Astrocyte (in vitro differentiated cells and primary cell): ENCODE measurements at regions not wholly inside any gene's neighbourhood (a gene's known extent, or its start where the extent isn't known, plus 50 kb on each side); places are given as distances from the start of the nearest gene placed in this dataset.

Experiments used
- DNase-seq: peaks from one replicate; pipeline ENCODE4 v3.0.0-alpha.2; 2010; ENCODE audit warnings: low read depth
- FAIRE-seq: peaks from 2 replicates; lab custom pipeline; 2011; peaks lifted over from hg19 to GRCh38; lab: Jason Lieb, UNC
- H2AFZ ChIP-seq: 2 replicates; pipeline ENCODE4 v1.6.0; 2012; ENCODE audit warnings: low read depth, low read length, inconsistent platforms
- H3K27ac ChIP-seq: 2 replicates; pipeline ENCODE4 v1.5.1; 2011; ENCODE audit warnings: low read depth, low read length, inconsistent platforms
- H3K27me3 ChIP-seq: 2 replicates; pipeline ENCODE4 v1.6.0; 2011; ENCODE audit warnings: low read length, inconsistent platforms; ENCODE audit not compliant: insufficient read depth
- H3K36me3 ChIP-seq: 2 replicates; pipeline ENCODE4 v1.5.1; 2011; ENCODE audit warnings: low read length, inconsistent platforms; ENCODE audit not compliant: insufficient read depth
- H3K4me1 ChIP-seq: 2 replicates; pipeline ENCODE4 v1.5.1; 2011; ENCODE audit warnings: low read length, inconsistent platforms; ENCODE audit not compliant: insufficient read depth
- H3K4me2 ChIP-seq: 2 replicates; pipeline ENCODE4 v1.6.0; 2012; ENCODE audit warnings: low read length, inconsistent platforms
- H3K4me3 ChIP-seq: 2 replicates; pipeline ENCODE4 v1.5.1; 2011; ENCODE audit warnings: low read depth, mild to moderate bottlenecking, low read length, inconsistent platforms; ENCODE audit not compliant: insufficient read depth
- H3K79me2 ChIP-seq: 2 replicates; pipeline ENCODE4 v1.6.0; 2012; ENCODE audit warnings: mild to moderate bottlenecking, low read length, inconsistent platforms; ENCODE audit not compliant: insufficient read depth
- H3K9ac ChIP-seq: 2 replicates; pipeline ENCODE4 v1.6.0; 2012; ENCODE audit warnings: mild to moderate bottlenecking, low read length, inconsistent platforms
- H3K9me3 ChIP-seq: 2 replicates; pipeline ENCODE4 v1.5.1; 2012; ENCODE audit warnings: low read depth, mild to moderate bottlenecking, low read length, inconsistent platforms; ENCODE audit not compliant: insufficient read depth
- H4K20me1 ChIP-seq: 2 replicates; pipeline ENCODE4 v1.6.0; 2012; ENCODE audit warnings: low read length, inconsistent platforms; ENCODE audit not compliant: insufficient read depth
- H3K27ac Mint-ChIP-seq: one replicate; pipeline ENCODE4 v1.8.0; 2021; ENCODE audit warnings: mild to moderate bottlenecking, mixed read lengths; ENCODE audit not compliant: unreplicated experiment
- H3K27me3 Mint-ChIP-seq: one replicate; pipeline ENCODE4 v1.8.0; 2021; ENCODE audit warnings: low read depth, mixed read lengths; ENCODE audit not compliant: unreplicated experiment
- H3K36me3 Mint-ChIP-seq: one replicate; pipeline ENCODE4 v1.8.0; 2021; ENCODE audit warnings: low read depth, mixed read lengths; ENCODE audit not compliant: unreplicated experiment
- H3K4me1 Mint-ChIP-seq: one replicate; pipeline ENCODE4 v1.8.0; 2021; ENCODE audit warnings: low read depth, mixed read lengths; ENCODE audit not compliant: unreplicated experiment
- H3K4me3 Mint-ChIP-seq: one replicate; pipeline ENCODE4 v1.8.0; 2021; ENCODE audit warnings: mild to moderate bottlenecking, moderate library complexity, mixed read lengths; ENCODE audit not compliant: unreplicated experiment
- H3K9me3 Mint-ChIP-seq: one replicate; pipeline ENCODE4 v1.8.0; 2021; ENCODE audit warnings: mild to moderate bottlenecking, mixed read lengths; ENCODE audit not compliant: unreplicated experiment
- CTCF ChIP-seq: IDR thresholded peaks from 2 replicates; pipeline ENCODE4 v1.5.1; 2011; ENCODE audit warnings: low read depth, mild to moderate bottlenecking, inconsistent platforms, low read length, moderate library complexity; ENCODE audit not compliant: insufficient read depth
- EZH2 ChIP-seq: IDR thresholded peaks from 2 replicates; pipeline ENCODE4 v1.6.1; 2012; ENCODE audit warnings: mild to moderate bottlenecking, low read length, inconsistent platforms; ENCODE audit not compliant: insufficient read depth

GRCh38 chr22:23500508-23501260 lies 79.4 kb downstream of the IGLL1 start:
- H3K36me3 ChIP-seq, result no peaks in the 10 kb centered on the region
- no peaks in the 10 kb centered on the region for H4K20me1 ChIP-seq
- H3K4me1 ChIP-seq, result no peaks in the 10 kb centered on the region
- Mint-ChIP-seq H3K27ac (no peak overlapping the region), H3K27me3 (peaks cover 55% of the 10 kb centered on the region), H3K4me3 (no peak overlapping the region), H3K4me1 (no peaks in the 10 kb centered on the region), H3K9me3 (no peaks in the 10 kb centered on the region), H3K36me3 (no peaks in the 10 kb centered on the region)
- FAIRE-seq (no peak), DNase-seq (no peak)
- no peak overlapping the region for H3K9ac ChIP-seq
- no peak overlapping the region for H3K4me3 ChIP-seq
- H3K4me2 ChIP-seq, result no peak overlapping the region
- H2AFZ ChIP-seq, result no peak overlapping the region
- H3K27me3 ChIP-seq, result peaks cover 4% of the 10 kb centered on the region
- no peak overlapping the region for H3K27ac ChIP-seq
- TF ChIP-seq EZH2 (no peak), CTCF (no peak)
- H3K9me3 ChIP-seq, result no peaks in the 10 kb centered on the region
- H3K79me2 ChIP-seq, result no peaks in the 10 kb centered on the region

DNA sequence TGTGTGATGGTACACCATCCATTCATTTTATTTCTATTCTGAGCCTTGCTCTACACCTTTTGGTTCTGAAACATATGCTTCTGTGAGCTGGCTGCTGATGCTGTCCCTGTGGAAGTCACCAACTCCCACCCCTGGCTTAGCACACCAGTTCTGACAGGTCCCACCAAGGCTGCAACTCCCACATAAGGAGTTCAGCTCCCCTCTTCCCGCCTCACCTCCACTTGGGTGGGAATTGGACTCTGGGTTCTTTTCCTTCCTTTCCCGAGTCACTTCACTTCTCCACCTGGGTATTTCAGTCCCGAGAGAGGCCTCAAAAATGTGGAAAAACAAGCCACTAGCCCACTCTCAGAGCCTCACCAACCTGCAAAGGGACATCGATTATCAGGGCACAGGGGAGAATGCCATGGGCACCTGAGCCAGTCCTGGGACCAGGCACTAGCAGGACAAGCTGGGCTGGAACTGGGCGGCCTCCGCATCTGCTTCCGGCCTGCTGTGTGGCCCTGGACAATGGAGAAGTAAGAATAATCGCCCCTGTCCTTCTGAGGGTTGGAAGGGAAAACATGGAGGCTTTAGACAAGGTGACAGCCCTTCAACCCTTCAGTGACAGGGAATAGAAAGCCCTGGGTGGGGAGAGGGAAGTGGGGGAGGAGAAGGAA lies 80.1 kb downstream of the IGLL1 start:
- no peak overlapping the region for H3K4me3 Mint-ChIP-seq
- no peak overlapping the region for H3K4me2 ChIP-seq
- TF ChIP-seq EZH2 (no peak), CTCF (no peak)
- H3K9me3 ChIP-seq, result no peaks in the 10 kb centered on the region
- H3K4me1 ChIP-seq, result no peaks in the 10 kb centered on the region
- H3K79me2 ChIP-seq, result no peaks in the 10 kb centered on the region
- H3K27ac Mint-ChIP-seq, result no peak overlapping the region
- H3K4me1 Mint-ChIP-seq, result no peaks in the 10 kb centered on the region
- H3K4me3 ChIP-seq, result no peak overlapping the region
- peaks cover 4% of the 10 kb centered on the region for H3K27me3 ChIP-seq
- no peaks in the 10 kb centered on the region for H4K20me1 ChIP-seq
- H3K36me3 Mint-ChIP-seq, result no peaks in the 10 kb centered on the region
- no peak overlapping the region for H3K9ac ChIP-seq
- no peaks in the 10 kb centered on the region for H3K9me3 Mint-ChIP-seq
- H3K27ac ChIP-seq, result no peak overlapping the region
- no peaks in the 10 kb centered on the region for H3K36me3 ChIP-seq
- H2AFZ ChIP-seq, result no peak overlapping the region
- DNase-seq, result no peak
- no peak for FAIRE-seq
- peaks cover 50% of the 10 kb centered on the region for H3K27me3 Mint-ChIP-seq
